LoVo (cell line): ENCODE measurements at regions not wholly inside any gene's neighbourhood (a gene's known extent, or its start where the extent isn't known, plus 50 kb on each side); places are given as distances from the start of the nearest gene placed in this dataset.
"Not testable (repeated sequence)": the region's sequence is repeated elsewhere in the genome, so short reads cannot be mapped to it uniquely, and the experiment has no call there.

ENCODE experiments used
- DNase-seq: peaks from one replicate; pipeline ENCODE4 v3.0.0-alpha.2; 2016; ENCODE audit warnings: low spot score

GRCh38 chr12:131340616-131341210 lies 370.2 kb upstream of the SFSWAP start:
- no peak for DNase-seq

- DNase-seq = not testable (repeated sequence)
Measured at GRCh38 chr12:131341608-131342007, 369.3 kb upstream of the SFSWAP start.

- not testable (repeated sequence) for DNase-seq
Measured at GRCh38 chr12:131343436-131343835, 367.5 kb upstream of the SFSWAP start.

GRCh38 chr12:131344715-131345520 lies 366.0 kb upstream of the SFSWAP start:
- DNase-seq = not testable (repeated sequence)

GRCh38 chr12:131345521-131346436 lies 365.1 kb upstream of the SFSWAP start:
- DNase-seq = no peak

- no peak for DNase-seq
Measured at GRCh38 chr12:131346555-131347344, 364.1 kb upstream of the SFSWAP start.

- no peak for DNase-seq
Measured at GRCh38 chr12:131347345-131347714, 363.6 kb upstream of the SFSWAP start.

- no peak for DNase-seq
Measured at GRCh38 chr12:131347732-131348131, 363.2 kb upstream of the SFSWAP start.

- no peak for DNase-seq
Measured at GRCh38 chr12:131348231-131348630, 362.7 kb upstream of the SFSWAP start.

GRCh38 chr12:131348646-131349045 lies 362.2 kb upstream of the SFSWAP start:
- DNase-seq = no peak

GRCh38 chr12:131349397-131350127 lies 361.3 kb upstream of the SFSWAP start:
- DNase-seq = no peak

GRCh38 chr12:131350943-131351318 lies 360.0 kb upstream of the SFSWAP start:
- no peak for DNase-seq

GRCh38 chr12:131351319-131352028 lies 359.4 kb upstream of the SFSWAP start:
- DNase-seq = no peak

GRCh38 chr12:131352296-131352900 lies 358.5 kb upstream of the SFSWAP start:
- no peak for DNase-seq

- no peak for DNase-seq
Measured at GRCh38 chr12:131353376-131353775, 357.5 kb upstream of the SFSWAP start.

GRCh38 chr12:131353826-131354225 lies 357.1 kb upstream of the SFSWAP start:
- no peak for DNase-seq

- DNase-seq = no peak
Measured at GRCh38 chr12:131355361-131356245, 355.3 kb upstream of the SFSWAP start.

GRCh38 chr12:131356485-131357184 lies 354.3 kb upstream of the SFSWAP start:
- no peak for DNase-seq
